GM12878 (cell line): ENCODE measurements at regions not wholly inside any gene's neighbourhood (a gene's known extent, or its start where the extent isn't known, plus 50 kb on each side); places are given as distances from the start of the nearest gene placed in this dataset.

ENCODE experiments used
- PAX8 ChIP-seq: fragments of 450-650 bp; IDR thresholded peaks from 2 replicates; pipeline ENCODE4 v1.6.1; 2017; ENCODE audit warnings: mild to moderate bottlenecking, moderate library complexity
- SIN3A ChIP-seq: IDR thresholded peaks from 2 replicates; pipeline ENCODE4 v1.6.1; 2012; ENCODE audit warnings: low read depth, low read length, improper control_type of control experiment
- TF ChIP-seq, protein P1 (sequence below), 3 experiments: IDR thresholded peaks in 2 of 3; conservative IDR thresholded peaks in 1 of 3; 2 replicates each; pipeline ENCODE4 v1.5.1; 2011; ENCODE audit warnings: low read depth in 3 of 3, low read length in 3 of 3, mild to moderate bottlenecking in 3 of 3, control low read depth in 2 of 3, moderate library complexity in 2 of 3, inconsistent platforms in 1 of 3, mixed read lengths in 1 of 3; ENCODE audit not compliant: control insufficient read depth in 2 of 3, insufficient read depth in 1 of 3; ENCODE audit errors: extremely low read depth in 1 of 3

DNA sequence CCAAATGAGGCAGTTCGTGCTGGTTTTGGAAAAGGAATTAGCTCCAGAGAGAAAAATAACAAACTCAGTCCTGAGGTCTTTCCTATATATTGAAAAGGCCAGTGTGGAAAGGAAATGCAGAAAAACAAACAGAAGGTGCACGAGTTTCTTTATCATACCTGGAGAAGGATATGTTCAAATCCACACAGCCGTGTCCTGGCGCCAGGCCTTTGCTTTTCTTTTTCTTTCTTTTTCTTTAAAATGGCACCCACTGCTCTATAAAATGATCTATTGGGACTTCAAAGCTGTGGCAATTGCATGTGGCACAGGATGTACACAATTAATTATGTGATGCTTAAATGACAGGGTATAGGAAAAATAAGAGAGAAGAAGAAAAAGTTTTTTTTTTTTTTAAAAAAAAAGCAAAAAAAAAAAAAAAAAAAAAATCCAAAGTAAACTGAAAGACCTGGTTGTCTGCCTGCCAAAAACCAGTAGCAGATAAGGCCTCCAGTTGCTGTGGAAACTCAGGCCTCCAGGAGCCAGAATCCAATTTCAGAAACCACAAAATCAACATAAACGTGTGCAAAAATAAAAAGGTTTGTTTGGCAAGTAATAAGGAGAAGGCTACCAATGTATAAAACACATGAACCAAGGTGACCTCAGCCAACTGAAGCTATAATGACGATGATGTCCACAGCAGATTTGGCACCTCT, 957.6 kb upstream of the SOX9 start:
- TF ChIP-seq, protein P1, sequence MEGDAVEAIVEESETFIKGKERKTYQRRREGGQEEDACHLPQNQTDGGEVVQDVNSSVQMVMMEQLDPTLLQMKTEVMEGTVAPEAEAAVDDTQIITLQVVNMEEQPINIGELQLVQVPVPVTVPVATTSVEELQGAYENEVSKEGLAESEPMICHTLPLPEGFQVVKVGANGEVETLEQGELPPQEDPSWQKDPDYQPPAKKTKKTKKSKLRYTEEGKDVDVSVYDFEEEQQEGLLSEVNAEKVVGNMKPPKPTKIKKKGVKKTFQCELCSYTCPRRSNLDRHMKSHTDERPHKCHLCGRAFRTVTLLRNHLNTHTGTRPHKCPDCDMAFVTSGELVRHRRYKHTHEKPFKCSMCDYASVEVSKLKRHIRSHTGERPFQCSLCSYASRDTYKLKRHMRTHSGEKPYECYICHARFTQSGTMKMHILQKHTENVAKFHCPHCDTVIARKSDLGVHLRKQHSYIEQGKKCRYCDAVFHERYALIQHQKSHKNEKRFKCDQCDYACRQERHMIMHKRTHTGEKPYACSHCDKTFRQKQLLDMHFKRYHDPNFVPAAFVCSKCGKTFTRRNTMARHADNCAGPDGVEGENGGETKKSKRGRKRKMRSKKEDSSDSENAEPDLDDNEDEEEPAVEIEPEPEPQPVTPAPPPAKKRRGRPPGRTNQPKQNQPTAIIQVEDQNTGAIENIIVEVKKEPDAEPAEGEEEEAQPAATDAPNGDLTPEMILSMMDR (IDR thresholded peaks at IDR 0.05 in 2 of 3, conservative IDR thresholded peaks at IDR 0.05 in 1 of 3; ENCODE audit: control insufficient read depth in 2 of 3, extremely low read depth in 1 of 3, insufficient read depth in 1 of 3, low read depth in 3 of 3, low read length in 3 of 3) = no peak
- TF ChIP-seq SIN3A (no peak), PAX8 (no peak)
